ENCODE measurements at regions not wholly inside any gene's neighbourhood (a gene's known extent, or its start where the extent isn't known, plus 50 kb on each side); places are given as distances from the start of the nearest gene placed in this dataset.

DNA sequence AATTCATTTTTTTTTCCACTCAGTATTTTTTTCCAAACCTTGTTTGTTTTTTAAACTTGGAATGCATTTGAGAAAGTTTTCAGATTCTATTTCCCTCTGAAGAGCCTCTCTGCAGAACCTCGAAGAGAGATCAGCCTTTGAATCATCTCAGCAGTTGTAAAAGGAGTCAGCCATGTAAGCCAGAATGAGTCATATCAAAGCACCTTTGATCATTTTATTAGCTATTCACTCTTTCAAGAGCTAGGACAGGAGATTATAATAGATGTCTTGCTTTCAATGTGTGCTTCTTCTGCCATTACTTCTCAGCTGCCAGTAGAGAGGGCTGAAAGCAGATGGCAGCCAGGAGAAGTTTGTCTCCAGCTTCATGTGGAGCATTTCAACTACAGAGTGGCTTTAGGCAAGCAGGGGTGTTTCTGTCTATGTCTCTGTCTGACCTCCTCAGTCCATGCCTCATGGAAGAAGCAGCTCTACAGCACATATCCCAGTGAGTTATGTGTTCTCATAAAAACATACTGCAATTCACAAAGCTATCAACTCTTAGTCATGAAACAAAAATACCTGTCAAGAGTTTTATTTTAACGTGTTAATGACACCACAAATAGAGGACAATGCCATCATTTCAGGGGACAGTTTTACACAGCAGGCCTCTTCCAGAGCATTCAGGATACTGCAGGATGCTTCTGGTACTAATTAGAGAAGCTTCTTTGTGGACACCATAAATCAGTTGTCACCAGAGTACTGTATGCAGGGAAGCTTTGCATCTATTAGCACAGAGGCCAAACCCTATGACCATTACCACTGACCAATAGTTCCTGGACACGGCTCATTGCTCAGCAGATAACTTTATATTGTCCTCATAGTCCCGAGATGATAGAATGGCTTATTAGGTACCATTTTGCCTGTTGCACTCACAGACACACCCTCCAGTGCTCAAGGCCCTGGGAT is 94.3 kb downstream of the NHLRC3 start:
- Histone ChIP-seq H3K4me1 (ENCODE audit: insufficient read depth, low read length) (no peaks in the 10 kb centered on the region), H3K27ac (ENCODE audit: low read depth in 1 of 2, low read length in 2 of 2) (no peak overlapping the region), H3K27me3 (ENCODE audit: control insufficient read depth in 1 of 2, insufficient read depth in 2 of 2, low read length in 2 of 2) (no peaks in the 10 kb centered on the region), H3K36me3 (ENCODE audit: insufficient read depth, low read length) (no peaks in the 10 kb centered on the region), H3K9me3 (ENCODE audit: control insufficient read depth in 1 of 2, insufficient read depth in 1 of 2, low read length in 2 of 2) (no peaks in the 10 kb centered on the region), H3K4me3 (ENCODE audit: low read length) (no peak overlapping the region)
- no peak for DNase-seq
- H3K27me3 Mint-ChIP-seq = peaks cover 32% of the 10 kb centered on the region
- POLR2A ChIA-PET = no interaction called here
- CTCF ChIA-PET = no interaction called here
- no peak for ATAC-seq (ENCODE audit: poor library complexity)
- H3K9me3 Mint-ChIP-seq = no peaks in the 10 kb centered on the region
- H3K36me3 Mint-ChIP-seq (ENCODE audit: low read depth) = no peaks in the 10 kb centered on the region
- no peak overlapping the region for H3K4me3 Mint-ChIP-seq
- TF ChIP-seq, protein P1, sequence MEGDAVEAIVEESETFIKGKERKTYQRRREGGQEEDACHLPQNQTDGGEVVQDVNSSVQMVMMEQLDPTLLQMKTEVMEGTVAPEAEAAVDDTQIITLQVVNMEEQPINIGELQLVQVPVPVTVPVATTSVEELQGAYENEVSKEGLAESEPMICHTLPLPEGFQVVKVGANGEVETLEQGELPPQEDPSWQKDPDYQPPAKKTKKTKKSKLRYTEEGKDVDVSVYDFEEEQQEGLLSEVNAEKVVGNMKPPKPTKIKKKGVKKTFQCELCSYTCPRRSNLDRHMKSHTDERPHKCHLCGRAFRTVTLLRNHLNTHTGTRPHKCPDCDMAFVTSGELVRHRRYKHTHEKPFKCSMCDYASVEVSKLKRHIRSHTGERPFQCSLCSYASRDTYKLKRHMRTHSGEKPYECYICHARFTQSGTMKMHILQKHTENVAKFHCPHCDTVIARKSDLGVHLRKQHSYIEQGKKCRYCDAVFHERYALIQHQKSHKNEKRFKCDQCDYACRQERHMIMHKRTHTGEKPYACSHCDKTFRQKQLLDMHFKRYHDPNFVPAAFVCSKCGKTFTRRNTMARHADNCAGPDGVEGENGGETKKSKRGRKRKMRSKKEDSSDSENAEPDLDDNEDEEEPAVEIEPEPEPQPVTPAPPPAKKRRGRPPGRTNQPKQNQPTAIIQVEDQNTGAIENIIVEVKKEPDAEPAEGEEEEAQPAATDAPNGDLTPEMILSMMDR (IDR thresholded peaks at IDR 0.05) = no peak
- no peak overlapping the region for H3K27ac Mint-ChIP-seq
- no peaks in the 10 kb centered on the region for H3K4me1 Mint-ChIP-seq (ENCODE audit: low read depth)
- intact Hi-C loops (cut with DNase I, micrococcal nuclease) = no loop called here

- POLR2A ChIA-PET = no interaction called here
- TF ChIP-seq, protein P1 (IDR thresholded peaks at IDR 0.05) = no peak
- H3K9me3 ChIP-seq (ENCODE audit: control insufficient read depth in 1 of 2, insufficient read depth in 1 of 2, low read length in 2 of 2) = no peaks in the 10 kb centered on the region
- intact Hi-C loops (cut with DNase I, micrococcal nuclease) = no loop called here
- Mint-ChIP-seq H3K4me3 (no peak overlapping the region), H3K27ac (no peak overlapping the region), H3K9me3 (no peaks in the 10 kb centered on the region), H3K36me3 (ENCODE audit: low read depth) (no peaks in the 10 kb centered on the region), H3K4me1 (ENCODE audit: low read depth) (no peaks in the 10 kb centered on the region), H3K27me3 (peaks cover 35% of the 10 kb centered on the region)
- DNase-seq (no peak), ATAC-seq (ENCODE audit: poor library complexity) (no peak)
- no peaks in the 10 kb centered on the region for H3K36me3 ChIP-seq (ENCODE audit: insufficient read depth, low read length)
- CTCF ChIA-PET = no interaction called here
- H3K4me3 ChIP-seq (ENCODE audit: low read length) = no peak overlapping the region
- no peak overlapping the region for H3K27ac ChIP-seq (ENCODE audit: low read depth in 1 of 2, low read length in 2 of 2)
- no peaks in the 10 kb centered on the region for H3K4me1 ChIP-seq (ENCODE audit: insufficient read depth, low read length)
- H3K27me3 ChIP-seq (ENCODE audit: control insufficient read depth in 1 of 2, insufficient read depth in 2 of 2, low read length in 2 of 2) = no peaks in the 10 kb centered on the region
Observed at GRCh38 chr13:39133781-39134180, 95.5 kb downstream of the NHLRC3 start.

DNA sequence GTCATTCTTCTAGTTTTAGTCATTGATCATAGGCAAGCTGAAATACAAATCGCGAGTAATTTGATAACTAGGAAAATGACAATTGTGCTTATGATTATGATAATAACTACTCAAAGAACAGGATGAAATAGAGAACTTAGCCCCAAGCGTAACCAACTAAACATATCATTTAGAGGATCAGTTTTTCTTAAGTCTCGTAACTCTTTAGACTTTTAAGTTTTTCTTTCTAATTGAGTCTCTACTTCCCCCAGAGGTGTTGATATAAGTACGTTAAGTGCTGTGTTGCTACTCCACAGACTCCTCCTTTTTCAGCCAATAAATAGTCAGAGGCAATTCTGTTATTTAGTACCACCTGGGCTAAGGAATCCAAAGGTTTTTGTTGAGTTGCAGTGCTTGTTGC is 96.3 kb downstream of the NHLRC3 start:
- Mint-ChIP-seq H3K4me1 (ENCODE audit: low read depth) (no peaks in the 10 kb centered on the region), H3K27ac (no peak overlapping the region), H3K4me3 (no peak overlapping the region), H3K9me3 (no peaks in the 10 kb centered on the region), H3K27me3 (peaks cover 35% of the 10 kb centered on the region), H3K36me3 (ENCODE audit: low read depth) (no peaks in the 10 kb centered on the region)
- DNase-seq (no peak), ATAC-seq (ENCODE audit: poor library complexity) (no peak)
- H3K4me1 ChIP-seq (ENCODE audit: insufficient read depth, low read length) = no peaks in the 10 kb centered on the region
- no peaks in the 10 kb centered on the region for H3K36me3 ChIP-seq (ENCODE audit: insufficient read depth, low read length)
- no peaks in the 10 kb centered on the region for H3K9me3 ChIP-seq (ENCODE audit: control insufficient read depth in 1 of 2, insufficient read depth in 1 of 2, low read length in 2 of 2)
- H3K27me3 ChIP-seq (ENCODE audit: control insufficient read depth in 1 of 2, insufficient read depth in 2 of 2, low read length in 2 of 2) = no peaks in the 10 kb centered on the region
- intact Hi-C loops (cut with DNase I, micrococcal nuclease) = no loop called here
- TF ChIP-seq, protein P1 (IDR thresholded peaks at IDR 0.05) = no peak
- no peak overlapping the region for H3K4me3 ChIP-seq (ENCODE audit: low read length)
- POLR2A ChIA-PET = no interaction called here
- CTCF ChIA-PET = no interaction called here
- no peak overlapping the region for H3K27ac ChIP-seq (ENCODE audit: low read depth in 1 of 2, low read length in 2 of 2)
